ENCODE measurements at regions not wholly inside any gene's neighbourhood (a gene's known extent, or its start where the extent isn't known, plus 50 kb on each side); places are given as distances from the start of the nearest gene placed in this dataset.

DNA sequence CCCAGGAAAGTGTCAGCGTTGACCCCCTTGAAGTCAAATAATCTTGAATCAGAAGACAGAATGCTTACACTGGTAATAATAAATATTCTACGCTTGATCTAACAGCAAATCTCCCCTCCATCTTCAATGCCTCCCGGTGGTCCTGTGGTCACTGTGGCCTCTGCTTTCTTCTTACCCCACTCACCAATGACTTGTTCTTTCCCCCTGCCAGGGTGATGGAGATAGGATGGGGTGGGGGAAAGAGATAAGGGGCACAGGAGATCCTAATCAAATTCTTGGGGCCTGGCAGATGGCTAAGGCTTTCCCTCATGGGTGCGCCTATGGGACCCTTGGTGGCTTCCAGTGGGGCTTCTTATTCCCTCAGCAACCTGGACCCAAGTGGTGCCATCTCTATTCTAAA, 152.6 kb upstream of the EGFLAM start:
- Histone ChIP-seq H3K4me1 (ENCODE audit: control insufficient read depth in 5 of 5, insufficient read depth in 5 of 5, low read length in 5 of 5) (no peaks in the 10 kb centered on the region), H3K9me3 (ENCODE audit: control insufficient read depth in 4 of 4, insufficient read depth in 3 of 4, low read length in 3 of 4) (peaks cover 0 to 2% (median 0%) of the 10 kb centered on the region in 4 donors), H3K27me3 (ENCODE audit: control insufficient read depth in 3 of 3, insufficient read depth in 3 of 3, low read length in 2 of 3) (no peaks in the 10 kb centered on the region), H3K27ac (ENCODE audit: low read depth in 1 of 2, low read length in 1 of 2) (no peak overlapping the region), H3K4me3 (no peak overlapping the region), H3K9ac (ENCODE audit: insufficient read depth in 1 of 2, low read length in 2 of 2) (no peak overlapping the region), H3K36me3 (ENCODE audit: control insufficient read depth in 4 of 4, insufficient read depth in 4 of 4, low read length in 4 of 4) (no peaks in the 10 kb centered on the region)
- WGBS, 2 donors, result 80 to 81% methylated on average over 4 of the region's 4 CpGs
- DNase-seq (no peak), ATAC-seq (ENCODE audit: insufficient read depth, low FRiP score) (no peak)
- TF ChIP-seq, protein P1, sequence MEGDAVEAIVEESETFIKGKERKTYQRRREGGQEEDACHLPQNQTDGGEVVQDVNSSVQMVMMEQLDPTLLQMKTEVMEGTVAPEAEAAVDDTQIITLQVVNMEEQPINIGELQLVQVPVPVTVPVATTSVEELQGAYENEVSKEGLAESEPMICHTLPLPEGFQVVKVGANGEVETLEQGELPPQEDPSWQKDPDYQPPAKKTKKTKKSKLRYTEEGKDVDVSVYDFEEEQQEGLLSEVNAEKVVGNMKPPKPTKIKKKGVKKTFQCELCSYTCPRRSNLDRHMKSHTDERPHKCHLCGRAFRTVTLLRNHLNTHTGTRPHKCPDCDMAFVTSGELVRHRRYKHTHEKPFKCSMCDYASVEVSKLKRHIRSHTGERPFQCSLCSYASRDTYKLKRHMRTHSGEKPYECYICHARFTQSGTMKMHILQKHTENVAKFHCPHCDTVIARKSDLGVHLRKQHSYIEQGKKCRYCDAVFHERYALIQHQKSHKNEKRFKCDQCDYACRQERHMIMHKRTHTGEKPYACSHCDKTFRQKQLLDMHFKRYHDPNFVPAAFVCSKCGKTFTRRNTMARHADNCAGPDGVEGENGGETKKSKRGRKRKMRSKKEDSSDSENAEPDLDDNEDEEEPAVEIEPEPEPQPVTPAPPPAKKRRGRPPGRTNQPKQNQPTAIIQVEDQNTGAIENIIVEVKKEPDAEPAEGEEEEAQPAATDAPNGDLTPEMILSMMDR (IDR thresholded peaks at IDR 0.05; ENCODE audit: control extremely low read depth, extremely low read depth), result no peak

GRCh38 chr5:38105231-38105570, 153.2 kb upstream of the EGFLAM start:
- Histone ChIP-seq H3K4me3 (no peak overlapping the region), H3K9me3 (ENCODE audit: control insufficient read depth in 4 of 4, insufficient read depth in 3 of 4, low read length in 3 of 4) (peaks cover 0 to 2% (median 0%) of the 10 kb centered on the region in 4 donors), H3K27me3 (ENCODE audit: control insufficient read depth in 3 of 3, insufficient read depth in 3 of 3, low read length in 2 of 3) (no peaks in the 10 kb centered on the region), H3K4me1 (ENCODE audit: control insufficient read depth in 5 of 5, insufficient read depth in 5 of 5, low read length in 5 of 5) (no peaks in the 10 kb centered on the region), H3K27ac (ENCODE audit: low read depth in 1 of 2, low read length in 1 of 2) (no peak overlapping the region), H3K9ac (ENCODE audit: insufficient read depth in 1 of 2, low read length in 2 of 2) (no peak overlapping the region), H3K36me3 (ENCODE audit: control insufficient read depth in 4 of 4, insufficient read depth in 4 of 4, low read length in 4 of 4) (no peaks in the 10 kb centered on the region)
- no peak for ATAC-seq (ENCODE audit: insufficient read depth, low FRiP score)
- TF ChIP-seq, protein P1 (IDR thresholded peaks at IDR 0.05; ENCODE audit: control extremely low read depth, extremely low read depth), result no peak
- 83% methylated on average over 3 of the region's 3 CpGs for WGBS, 2 donors
- no peak for DNase-seq

DNA sequence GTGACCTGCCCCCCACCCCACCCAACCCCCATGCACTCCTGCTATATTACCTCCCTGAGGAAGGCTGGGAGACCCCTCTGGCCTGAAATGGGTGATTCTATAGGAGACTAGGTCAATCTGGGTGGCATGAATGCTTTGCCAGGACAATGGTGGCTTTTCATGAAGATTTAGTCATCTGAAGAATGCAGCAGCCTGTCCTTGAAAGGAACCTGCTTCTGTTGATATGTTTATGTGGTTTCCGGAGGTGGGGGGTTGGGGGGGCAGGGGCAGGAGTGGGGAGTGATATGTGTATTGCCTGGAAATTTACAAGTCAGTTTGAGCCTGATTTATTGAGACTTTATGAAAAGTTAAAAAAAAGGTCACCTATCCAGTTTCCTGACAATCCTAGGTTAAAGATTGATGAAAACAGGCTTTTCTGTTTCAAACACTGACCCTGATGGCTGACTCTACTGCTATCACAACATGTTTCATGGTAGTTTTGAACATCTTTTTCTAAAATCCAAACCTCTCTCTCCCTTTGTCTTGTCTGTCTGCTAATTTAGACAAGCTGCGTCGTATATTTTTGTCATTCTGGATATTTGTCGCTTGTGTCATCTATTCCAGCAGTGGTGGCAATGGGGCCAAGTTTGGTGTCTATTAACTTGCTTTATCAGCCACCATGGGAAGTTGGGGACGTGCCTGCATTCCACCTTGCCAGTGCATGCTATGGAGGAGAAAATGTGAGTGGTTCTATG, 153.7 kb upstream of the EGFLAM start:
- Histone ChIP-seq H3K4me1 (ENCODE audit: control insufficient read depth in 5 of 5, insufficient read depth in 5 of 5, low read length in 5 of 5) (no peaks in the 10 kb centered on the region), H3K27ac (ENCODE audit: low read depth in 1 of 2, low read length in 1 of 2) (no peak overlapping the region), H3K9me3 (ENCODE audit: control insufficient read depth in 4 of 4, insufficient read depth in 3 of 4, low read length in 3 of 4) (no peaks in the 10 kb centered on the region), H3K27me3 (ENCODE audit: control insufficient read depth in 3 of 3, insufficient read depth in 3 of 3, low read length in 2 of 3) (no peaks in the 10 kb centered on the region), H3K4me3 (no peak overlapping the region), H3K9ac (ENCODE audit: insufficient read depth in 1 of 2, low read length in 2 of 2) (no peak overlapping the region), H3K36me3 (ENCODE audit: control insufficient read depth in 4 of 4, insufficient read depth in 4 of 4, low read length in 4 of 4) (no peaks in the 10 kb centered on the region)
- WGBS, 2 donors, result 29 to 50% methylated on average over 5 of the region's 5 CpGs
- DNase-seq (peak in 1 of 3 donors; percentile 5), ATAC-seq (ENCODE audit: insufficient read depth, low FRiP score) (no peak)
- TF ChIP-seq, protein P1 (IDR thresholded peaks at IDR 0.05; ENCODE audit: control extremely low read depth, extremely low read depth), result no peak

- Histone ChIP-seq H3K27me3 (ENCODE audit: control insufficient read depth in 3 of 3, insufficient read depth in 3 of 3, low read length in 2 of 3) (no peaks in the 10 kb centered on the region), H3K27ac (ENCODE audit: low read depth in 1 of 2, low read length in 1 of 2) (no peak overlapping the region), H3K4me1 (ENCODE audit: control insufficient read depth in 5 of 5, insufficient read depth in 5 of 5, low read length in 5 of 5) (no peaks in the 10 kb centered on the region), H3K36me3 (ENCODE audit: control insufficient read depth in 4 of 4, insufficient read depth in 4 of 4, low read length in 4 of 4) (no peaks in the 10 kb centered on the region), H3K9me3 (ENCODE audit: control insufficient read depth in 4 of 4, insufficient read depth in 3 of 4, low read length in 3 of 4) (no peaks in the 10 kb centered on the region), H3K9ac (ENCODE audit: insufficient read depth in 1 of 2, low read length in 2 of 2) (no peak overlapping the region), H3K4me3 (no peak overlapping the region)
- ATAC-seq (ENCODE audit: insufficient read depth, low FRiP score) (no peak), DNase-seq (no peak)
- WGBS, 2 donors, result 94% methylated on average over 10 of the region's 10 CpGs
- TF ChIP-seq, protein P1 (IDR thresholded peaks at IDR 0.05; ENCODE audit: control extremely low read depth, extremely low read depth), result no peak
Measured at GRCh38 chr5:38101897-38102296, 156.5 kb upstream of the EGFLAM start.
